ENCODE measurements at regions not wholly inside any gene's neighbourhood (a gene's known extent, or its start where the extent isn't known, plus 50 kb on each side); places are given as distances from the start of the nearest gene placed in this dataset.
"Not testable (repeated sequence)": the region's sequence is repeated elsewhere in the genome, so short reads cannot be mapped to it uniquely, and the experiment has no call there.

- H3K27me3 ChIP-seq (replicated peaks in 2 of 5; ENCODE audit: control insufficient read depth in 4 of 5, insufficient read depth in 5 of 5, low read length in 4 of 5): peaks cover 0 to 15% (median 3%) of the 10 kb centered on the region in 5 experiments
- H3K4me3 ChIP-seq (ENCODE audit: control insufficient read depth in 1 of 7, extremely low read depth in 1 of 7, insufficient read depth in 4 of 7, low read depth in 2 of 7, low read length in 6 of 7): peak overlapping the region in 1 of 7 experiments; percentile 17
- peak in 2 of 3 donors; percentile 22 to 40 for DNase-seq
- H3K27ac ChIP-seq (ENCODE audit: insufficient read depth in 1 of 2, low read depth in 1 of 2, low read length in 2 of 2, poor library complexity in 1 of 2, severe bottlenecking in 2 of 2): no peak overlapping the region
- WGBS (ENCODE audit: insufficient coverage): 63% methylated on average over 15 of the region's 16 CpGs
- H3K36me3 ChIP-seq (ENCODE audit: control insufficient read depth in 4 of 4, insufficient read depth in 4 of 4, low read length in 3 of 4): no peaks in the 10 kb centered on the region
- H3K4me1 ChIP-seq (ENCODE audit: control extremely low read depth in 1 of 4, control insufficient read depth in 4 of 4, insufficient read depth in 4 of 4, low read length in 3 of 4): peaks cover 3 to 31% (median 19%) of the 10 kb centered on the region in 4 experiments
- CTCF ChIA-PET: interaction anchor here (0.7 to 2.6 kb wide), 5 partner anchors 9 to 117 kb away, joined by 4 to 14 read pairs (median 7); no protein-coding TSS in a partner anchor
- POLR2A ChIA-PET: interaction anchor here (1.8 kb wide), 1 partner anchor 17 kb away, joined by 4 read pairs; no protein-coding TSS in a partner anchor
- H3K9me3 ChIP-seq (ENCODE audit: control extremely low read depth in 1 of 5, control insufficient read depth in 4 of 5, insufficient read depth in 2 of 5, low read depth in 1 of 5, low read length in 4 of 5): no peaks in the 10 kb centered on the region
These were observed 123.8 kb upstream of the RAB4A start for GRCh38 chr1:229147072-229147471.

- ChIA-PET CTCF (interaction anchor here (0.9 to 2.6 kb wide), 6 partner anchors 8 to 119 kb away, joined by 3 to 14 read pairs (median 4); no protein-coding TSS in a partner anchor), POLR2A (interaction anchor here (0.6 to 1.8 kb wide), 4 partner anchors 9 to 160 kb away, joined by 3 to 4 read pairs (median 4); no protein-coding TSS in a partner anchor)
- peak; percentile 94 to 97 (median 95) for DNase-seq
- 1% methylated on average over 11 of the region's 13 CpGs for WGBS (ENCODE audit: insufficient coverage)
- peaks cover 3 to 31% (median 19%) of the 10 kb centered on the region in 4 experiments for H3K4me1 ChIP-seq (ENCODE audit: control extremely low read depth in 1 of 4, control insufficient read depth in 4 of 4, insufficient read depth in 4 of 4, low read length in 3 of 4)
- H3K36me3 ChIP-seq (ENCODE audit: control insufficient read depth in 4 of 4, insufficient read depth in 4 of 4, low read length in 3 of 4): no peaks in the 10 kb centered on the region
- peak overlapping the region in 2 of 7 experiments; percentile 40 to 52 for H3K4me3 ChIP-seq (ENCODE audit: control insufficient read depth in 1 of 7, extremely low read depth in 1 of 7, insufficient read depth in 4 of 7, low read depth in 2 of 7, low read length in 6 of 7)
- H3K9me3 ChIP-seq (ENCODE audit: control extremely low read depth in 1 of 5, control insufficient read depth in 4 of 5, insufficient read depth in 2 of 5, low read depth in 1 of 5, low read length in 4 of 5): no peaks in the 10 kb centered on the region
- H3K27me3 ChIP-seq (replicated peaks in 2 of 5; ENCODE audit: control insufficient read depth in 4 of 5, insufficient read depth in 5 of 5, low read length in 4 of 5): peaks cover 0 to 15% (median 3%) of the 10 kb centered on the region in 5 experiments
- no peak overlapping the region for H3K27ac ChIP-seq (ENCODE audit: insufficient read depth in 1 of 2, low read depth in 1 of 2, low read length in 2 of 2, poor library complexity in 1 of 2, severe bottlenecking in 2 of 2)
These were observed 122.8 kb upstream of the RAB4A start for GRCh38 chr1:229148041-229148671.

- DNase-seq: no peak
- ChIA-PET POLR2A (interaction anchor here (1.8 kb wide), 1 partner anchor 19 kb away, joined by 4 read pairs; no protein-coding TSS in a partner anchor), CTCF (interaction anchor here (0.9 to 2.5 kb wide), 5 partner anchors 7 to 120 kb away, joined by 3 to 10 read pairs (median 3); no protein-coding TSS in a partner anchor)
- no peaks in the 10 kb centered on the region for H3K9me3 ChIP-seq (ENCODE audit: control extremely low read depth in 1 of 5, control insufficient read depth in 4 of 5, insufficient read depth in 2 of 5, low read depth in 1 of 5, low read length in 4 of 5)
- peaks cover 3 to 31% (median 19%) of the 10 kb centered on the region in 4 experiments for H3K4me1 ChIP-seq (ENCODE audit: control extremely low read depth in 1 of 4, control insufficient read depth in 4 of 4, insufficient read depth in 4 of 4, low read length in 3 of 4)
- H3K27me3 ChIP-seq (replicated peaks in 2 of 5; ENCODE audit: control insufficient read depth in 4 of 5, insufficient read depth in 5 of 5, low read length in 4 of 5): peaks cover 0 to 15% (median 3%) of the 10 kb centered on the region in 5 experiments
- H3K27ac ChIP-seq (ENCODE audit: insufficient read depth in 1 of 2, low read depth in 1 of 2, low read length in 2 of 2, poor library complexity in 1 of 2, severe bottlenecking in 2 of 2): no peak overlapping the region
- no peaks in the 10 kb centered on the region for H3K36me3 ChIP-seq (ENCODE audit: control insufficient read depth in 4 of 4, insufficient read depth in 4 of 4, low read length in 3 of 4)
- 70% methylated on average over 2 of the region's 7 CpGs for WGBS (ENCODE audit: insufficient coverage)
- H3K4me3 ChIP-seq (ENCODE audit: control insufficient read depth in 1 of 7, extremely low read depth in 1 of 7, insufficient read depth in 4 of 7, low read depth in 2 of 7, low read length in 6 of 7): peak overlapping the region in 1 of 7 experiments; percentile 52
These were observed 122.2 kb upstream of the RAB4A start for GRCh38 chr1:229148743-229149142.

GRCh38 chr1:229149435-229149834 is 121.5 kb upstream of the RAB4A start:
- CTCF ChIA-PET: no interaction called here
- Histone ChIP-seq H3K36me3 (ENCODE audit: control insufficient read depth in 4 of 4, insufficient read depth in 4 of 4, low read length in 3 of 4) (no peaks in the 10 kb centered on the region), H3K27ac (ENCODE audit: insufficient read depth in 1 of 2, low read depth in 1 of 2, low read length in 2 of 2, poor library complexity in 1 of 2, severe bottlenecking in 2 of 2) (no peak overlapping the region), H3K4me3 (ENCODE audit: control insufficient read depth in 1 of 7, extremely low read depth in 1 of 7, insufficient read depth in 4 of 7, low read depth in 2 of 7, low read length in 6 of 7) (no peak overlapping the region), H3K9me3 (ENCODE audit: control extremely low read depth in 1 of 5, control insufficient read depth in 4 of 5, insufficient read depth in 2 of 5, low read depth in 1 of 5, low read length in 4 of 5) (no peaks in the 10 kb centered on the region), H3K4me1 (ENCODE audit: control extremely low read depth in 1 of 4, control insufficient read depth in 4 of 4, insufficient read depth in 4 of 4, low read length in 3 of 4) (peaks cover 3 to 32% (median 20%) of the 10 kb centered on the region in 4 experiments), H3K27me3 (replicated peaks in 2 of 5; ENCODE audit: control insufficient read depth in 4 of 5, insufficient read depth in 5 of 5, low read length in 4 of 5) (peaks cover 0 to 15% (median 3%) of the 10 kb centered on the region in 5 experiments)
- DNase-seq: no peak
- 96% methylated on average over 2 of the region's 2 CpGs for WGBS (ENCODE audit: insufficient coverage)
- POLR2A ChIA-PET: no interaction called here

- Histone ChIP-seq H3K36me3 (ENCODE audit: control insufficient read depth in 4 of 4, insufficient read depth in 4 of 4, low read length in 3 of 4) (no peaks in the 10 kb centered on the region), H3K27ac (ENCODE audit: insufficient read depth in 1 of 2, low read depth in 1 of 2, low read length in 2 of 2, poor library complexity in 1 of 2, severe bottlenecking in 2 of 2) (no peak overlapping the region), H3K4me3 (ENCODE audit: control insufficient read depth in 1 of 7, extremely low read depth in 1 of 7, insufficient read depth in 4 of 7, low read depth in 2 of 7, low read length in 6 of 7) (no peak overlapping the region), H3K4me1 (ENCODE audit: control extremely low read depth in 1 of 4, control insufficient read depth in 4 of 4, insufficient read depth in 4 of 4, low read length in 3 of 4) (peaks cover 8 to 43% (median 30%) of the 10 kb centered on the region in 4 experiments), H3K9me3 (ENCODE audit: control extremely low read depth in 1 of 5, control insufficient read depth in 4 of 5, insufficient read depth in 2 of 5, low read depth in 1 of 5, low read length in 4 of 5) (no peaks in the 10 kb centered on the region), H3K27me3 (replicated peaks in 2 of 5; ENCODE audit: control insufficient read depth in 4 of 5, insufficient read depth in 5 of 5, low read length in 4 of 5) (peaks cover 0 to 12% (median 3%) of the 10 kb centered on the region in 5 experiments)
- CTCF ChIA-PET: interaction anchor here (1.0 kb wide), 1 partner anchor 57 kb away, joined by 3 read pairs; no protein-coding TSS in a partner anchor
- WGBS (ENCODE audit: insufficient coverage): 92% methylated on average over 6 of the region's 7 CpGs
- DNase-seq: no peak
- POLR2A ChIA-PET: no interaction called here
These were observed 120.4 kb upstream of the RAB4A start for GRCh38 chr1:229150518-229150917.

GRCh38 chr1:229151412-229151811 is 119.5 kb upstream of the RAB4A start:
- WGBS (ENCODE audit: insufficient coverage): 100% methylated on average over 3 of the region's 4 CpGs
- H3K36me3 ChIP-seq (ENCODE audit: control insufficient read depth in 4 of 4, insufficient read depth in 4 of 4, low read length in 3 of 4); POLR2A ChIA-PET; H3K27ac ChIP-seq (ENCODE audit: insufficient read depth in 1 of 2, low read depth in 1 of 2, low read length in 2 of 2, poor library complexity in 1 of 2, severe bottlenecking in 2 of 2); DNase-seq; H3K27me3 ChIP-seq (replicated peaks in 2 of 5; ENCODE audit: control insufficient read depth in 4 of 5, insufficient read depth in 5 of 5, low read length in 4 of 5); H3K4me3 ChIP-seq (ENCODE audit: control insufficient read depth in 1 of 7, extremely low read depth in 1 of 7, insufficient read depth in 4 of 7, low read depth in 2 of 7, low read length in 6 of 7); H3K9me3 ChIP-seq (ENCODE audit: control extremely low read depth in 1 of 5, control insufficient read depth in 4 of 5, insufficient read depth in 2 of 5, low read depth in 1 of 5, low read length in 4 of 5): not testable (repeated sequence)
- CTCF ChIA-PET: interaction anchor here (0.8 to 1.0 kb wide), 2 partner anchors 58 to 119 kb away, joined by 3 read pairs; no protein-coding TSS in a partner anchor
- peaks cover 10 to 44% (median 37%) of the 10 kb centered on the region in 4 experiments for H3K4me1 ChIP-seq (ENCODE audit: control extremely low read depth in 1 of 4, control insufficient read depth in 4 of 4, insufficient read depth in 4 of 4, low read length in 3 of 4)

- no peak for DNase-seq
- CTCF ChIA-PET: interaction anchor here (1.3 to 1.5 kb wide), 2 partner anchors 102 to 163 kb away, joined by 3 read pairs; no protein-coding TSS in a partner anchor
- Histone ChIP-seq H3K27ac (ENCODE audit: insufficient read depth in 1 of 2, low read depth in 1 of 2, low read length in 2 of 2, poor library complexity in 1 of 2, severe bottlenecking in 2 of 2) (no peak overlapping the region), H3K4me1 (ENCODE audit: control extremely low read depth in 1 of 4, control insufficient read depth in 4 of 4, insufficient read depth in 4 of 4, low read length in 3 of 4) (peaks cover 10 to 42% (median 40%) of the 10 kb centered on the region in 4 experiments), H3K4me3 (ENCODE audit: control insufficient read depth in 1 of 7, extremely low read depth in 1 of 7, insufficient read depth in 4 of 7, low read depth in 2 of 7, low read length in 6 of 7) (no peak overlapping the region), H3K36me3 (ENCODE audit: control insufficient read depth in 4 of 4, insufficient read depth in 4 of 4, low read length in 3 of 4) (no peaks in the 10 kb centered on the region), H3K27me3 (replicated peaks in 2 of 5; ENCODE audit: control insufficient read depth in 4 of 5, insufficient read depth in 5 of 5, low read length in 4 of 5) (no peaks in the 10 kb centered on the region), H3K9me3 (ENCODE audit: control extremely low read depth in 1 of 5, control insufficient read depth in 4 of 5, insufficient read depth in 2 of 5, low read depth in 1 of 5, low read length in 4 of 5) (no peaks in the 10 kb centered on the region)
- WGBS (ENCODE audit: insufficient coverage): 71% methylated on average over 2 of the region's 2 CpGs
- POLR2A ChIA-PET: interaction anchor here (1.5 kb wide), 1 partner anchor 126 kb away, joined by 4 read pairs; no protein-coding TSS in a partner anchor
These were observed 118.6 kb upstream of the RAB4A start for GRCh38 chr1:229152311-229152710.
